Neural cell (in vitro differentiated cells): ENCODE measurements at regions not wholly inside any gene's neighbourhood (a gene's known extent, or its start where the extent isn't known, plus 50 kb on each side); places are given as distances from the start of the nearest gene placed in this dataset.

ENCODE experiments used
- H2AFZ ChIP-seq: fragments of 200-600, 300-800 bp; sonication (generic), shearing (Covaris generic); 2 replicates; pipeline ENCODE4 v1.6.0; 2014; ENCODE audit warnings: low read depth, mild to moderate bottlenecking, antibody characterized with exemption, low read length, moderate library complexity
- H3F3A ChIP-seq: fragments of 200-600 bp; shearing (Covaris generic); 2 replicates; pipeline ENCODE4 v1.6.1; 2016; ENCODE audit warnings: mild to moderate bottlenecking, moderate library complexity, mixed read lengths, antibody characterized with exemption, low read length; ENCODE audit not compliant: insufficient read depth, poor library complexity, severe bottlenecking
- H3K27ac ChIP-seq: fragments of 200-600, 300-800 bp; sonication (generic), shearing (Covaris generic); 2 replicates; pipeline ENCODE4 v1.5.1; 2014; ENCODE audit warnings: mild to moderate bottlenecking, low read length, moderate library complexity
- H3K27me3 ChIP-seq: fragments of 300-800, 200-600 bp; sonication (generic), shearing (Covaris generic); 2 replicates; pipeline ENCODE4 v1.6.0; 2014; ENCODE audit warnings: mild to moderate bottlenecking, low read depth, low read length, moderate library complexity; ENCODE audit not compliant: insufficient read depth
- H3K36me3 ChIP-seq: fragments of 300-800, 200-600 bp; sonication (generic), shearing (Covaris generic); 2 replicates; pipeline ENCODE4 v1.5.1; 2014; ENCODE audit warnings: mild to moderate bottlenecking, antibody characterized with exemption, low read length, moderate library complexity; ENCODE audit not compliant: insufficient read depth
- H3K4me2 ChIP-seq: fragments of 300-800, 200-600 bp; sonication (generic), shearing (Covaris generic); 2 replicates; pipeline ENCODE4 v1.6.0; 2014; ENCODE audit warnings: mild to moderate bottlenecking, low read length
- H3K4me3 ChIP-seq: fragments of 300-800, 200-600 bp; sonication (generic), shearing (Covaris generic); 2 replicates; pipeline ENCODE4 v1.5.1; 2014; ENCODE audit warnings: mild to moderate bottlenecking, low read length, moderate library complexity
- H3K79me2 ChIP-seq: fragments of 200-600 bp; shearing (Covaris generic); replicated peaks from 2 replicates; pipeline ENCODE4 v1.6.0; 2014; ENCODE audit warnings: mild to moderate bottlenecking, low read length, moderate library complexity; ENCODE audit not compliant: insufficient read depth
- H3K9ac ChIP-seq: fragments of 300-800, 200-600 bp; sonication (generic), shearing (Covaris generic); 2 replicates; pipeline ENCODE4 v1.6.1; 2016; ENCODE audit warnings: mild to moderate bottlenecking, low read length, mixed read lengths
- H3K9me2 ChIP-seq: fragments of 200-600 bp; shearing (Covaris generic); 2 replicates; pipeline ENCODE4 v1.6.1; 2016; ENCODE audit warnings: mild to moderate bottlenecking, low read length, mixed read lengths; ENCODE audit not compliant: insufficient read depth
- H3K9me3 ChIP-seq: fragments of 200-600, 300-800 bp; sonication (generic), shearing (Covaris generic); 2 replicates; pipeline ENCODE4 v1.6.1; 2016; ENCODE audit warnings: mild to moderate bottlenecking, mixed run types, low read length, moderate library complexity, mixed read lengths
- H4K20me1 ChIP-seq: fragments of 200-600 bp; shearing (Covaris generic); 2 replicates; pipeline ENCODE4 v1.6.1; 2016; ENCODE audit warnings: mild to moderate bottlenecking, mixed run types; ENCODE audit not compliant: insufficient read depth
- CTCF ChIP-seq: fragments of 450-650 bp; IDR thresholded peaks from 2 replicates; pipeline ENCODE4 v1.5.1; 2014; ENCODE audit warnings: antibody characterized with exemption, mild to moderate bottlenecking, moderate library complexity; ENCODE audit not compliant: poor library complexity, severe bottlenecking
- EP300 ChIP-seq: fragments of 450-650 bp; conservative IDR thresholded peaks from 2 replicates; pipeline ENCODE4 v1.6.1; 2014; ENCODE audit warnings: antibody characterized with exemption, mild to moderate bottlenecking, moderate library complexity; ENCODE audit not compliant: poor library complexity, severe bottlenecking
- EZH2 ChIP-seq: fragments of 200-600, 300-800 bp; shearing (Covaris generic), sonication (generic); IDR thresholded peaks from 2 replicates; pipeline ENCODE4 v1.6.1; 2014; ENCODE audit warnings: antibody characterized with exemption, low read length, borderline replicate concordance, mild to moderate bottlenecking; ENCODE audit not compliant: insufficient read depth, poor library complexity, severe bottlenecking
- MXI1 ChIP-seq: fragments of 450-650 bp; conservative IDR thresholded peaks from 2 replicates; pipeline ENCODE4 v1.6.1; 2014; ENCODE audit warnings: antibody characterized with exemption, mild to moderate bottlenecking; ENCODE audit not compliant: poor library complexity, severe bottlenecking
- POLR2AphosphoS5 ChIP-seq: IDR thresholded peaks from 2 replicates; pipeline ENCODE4 v1.6.1; 2012
- RAD21 ChIP-seq: fragments of 450-650 bp; conservative IDR thresholded peaks from 2 replicates; pipeline ENCODE4 v1.6.1; 2014; ENCODE audit warnings: antibody characterized with exemption, mild to moderate bottlenecking, moderate library complexity
- REST ChIP-seq: IDR thresholded peaks from 2 replicates; pipeline ENCODE4 v1.6.1; 2012; ENCODE audit warnings: borderline replicate concordance
- SMC3 ChIP-seq: fragments of 450-650 bp; conservative IDR thresholded peaks from 2 replicates; pipeline ENCODE4 v1.6.1; 2014; ENCODE audit warnings: antibody characterized with exemption, mild to moderate bottlenecking, moderate library complexity; ENCODE audit not compliant: poor library complexity
- TAF1 ChIP-seq: IDR thresholded peaks from 2 replicates; pipeline ENCODE4 v1.6.1; 2012; ENCODE audit warnings: low read depth

DNA sequence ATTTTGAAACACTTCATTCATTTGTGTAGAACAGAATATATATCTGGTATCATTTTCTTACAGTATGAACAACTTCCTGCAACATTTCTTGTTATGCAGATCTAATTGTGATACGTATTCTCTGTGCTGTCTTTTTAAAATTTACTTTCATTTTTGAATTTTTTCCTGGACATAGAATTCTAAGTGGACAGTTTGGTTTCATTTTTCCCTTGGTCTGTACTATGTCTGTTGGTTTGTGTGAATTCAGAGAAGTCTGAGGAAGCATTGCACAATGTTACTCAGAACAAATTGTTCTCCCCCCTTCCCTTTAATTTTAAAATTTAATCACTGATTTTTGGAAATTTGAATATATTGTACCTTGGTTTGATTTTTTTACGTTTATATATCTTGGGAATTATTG, 352.5 kb upstream of the PCDH20 start:
- no peak overlapping the region for H3K4me2 ChIP-seq
- no peaks in the 10 kb centered on the region for H3K9me2 ChIP-seq
- no peaks in the 10 kb centered on the region for H4K20me1 ChIP-seq
- no peak overlapping the region for H2AFZ ChIP-seq
- no peak overlapping the region for H3K27ac ChIP-seq
- H3K4me3 ChIP-seq, result no peak overlapping the region
- TF ChIP-seq REST, result no peak
- TF ChIP-seq TAF1, result no peak
- TF ChIP-seq SMC3, result no peak
- TF ChIP-seq CTCF, result no peak
- no peak for TF ChIP-seq EZH2
- no peak for TF ChIP-seq RAD21
- no peak for TF ChIP-seq EP300
- TF ChIP-seq MXI1, result no peak
- no peak for TF ChIP-seq POLR2AphosphoS5
- no peaks in the 10 kb centered on the region for H3K27me3 ChIP-seq
- H3K9ac ChIP-seq, result no peak overlapping the region
- H3K9me3 ChIP-seq, result no peaks in the 10 kb centered on the region
- H3K36me3 ChIP-seq, result no peaks in the 10 kb centered on the region
- no peaks in the 10 kb centered on the region for H3F3A ChIP-seq
- no peaks in the 10 kb centered on the region for H3K79me2 ChIP-seq

DNA sequence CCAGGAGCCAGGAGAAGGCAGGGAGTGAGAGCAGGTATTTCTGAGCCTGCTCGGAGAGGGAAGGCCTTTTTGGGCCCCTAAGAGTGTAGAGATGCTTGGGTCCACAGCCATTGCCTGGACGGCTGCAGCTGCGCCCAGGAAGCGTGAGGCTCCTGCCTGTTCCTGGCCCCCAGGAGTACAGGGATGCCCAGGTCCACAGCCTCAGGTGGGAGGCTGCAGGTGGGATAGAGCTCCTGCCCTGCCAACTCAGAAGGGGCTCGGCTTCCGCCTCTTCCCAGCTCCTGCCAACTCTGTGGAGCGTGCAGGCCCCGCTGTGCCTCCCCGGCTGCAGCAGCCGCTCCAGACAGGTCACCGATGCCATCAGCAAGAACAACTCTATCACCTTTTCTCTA, 351.0 kb upstream of the PCDH20 start:
- H4K20me1 ChIP-seq, result no peaks in the 10 kb centered on the region

More for the DNA sequence above, 351.0 kb upstream of the PCDH20 start:
- H3K79me2 ChIP-seq, result no peaks in the 10 kb centered on the region
- H3K27ac ChIP-seq, result no peak overlapping the region
- no peaks in the 10 kb centered on the region for H3F3A ChIP-seq
- no peaks in the 10 kb centered on the region for H3K9me3 ChIP-seq
- no peaks in the 10 kb centered on the region for H3K36me3 ChIP-seq
- H3K4me2 ChIP-seq, result no peak overlapping the region
- no peak overlapping the region for H2AFZ ChIP-seq
- no peaks in the 10 kb centered on the region for H3K27me3 ChIP-seq
- H3K9me2 ChIP-seq, result no peaks in the 10 kb centered on the region
- H3K9ac ChIP-seq, result no peak overlapping the region
- no peak overlapping the region for H3K4me3 ChIP-seq
- TF ChIP-seq MXI1, result no peak
- no peak for TF ChIP-seq EP300
- TF ChIP-seq TAF1, result no peak
- TF ChIP-seq SMC3, result no peak
- no peak for TF ChIP-seq REST
- TF ChIP-seq CTCF, result no peak
- TF ChIP-seq POLR2AphosphoS5, result no peak
- TF ChIP-seq EZH2, result no peak
- TF ChIP-seq RAD21, result no peak
